HG02763 (cell line): ENCODE measurements at regions not wholly inside any gene's neighbourhood (a gene's known extent, or its start where the extent isn't known, plus 50 kb on each side); places are given as distances from the start of the nearest gene placed in this dataset.

Source experiments
- ATAC-seq: cut with Tn5 transposase; IDR thresholded peaks from one replicate; pipeline ENCODE4 v1.9.1; 2021; ENCODE audit warnings: mild to moderate bottlenecking, moderate library complexity; ENCODE audit not compliant: unreplicated experiment

DNA sequence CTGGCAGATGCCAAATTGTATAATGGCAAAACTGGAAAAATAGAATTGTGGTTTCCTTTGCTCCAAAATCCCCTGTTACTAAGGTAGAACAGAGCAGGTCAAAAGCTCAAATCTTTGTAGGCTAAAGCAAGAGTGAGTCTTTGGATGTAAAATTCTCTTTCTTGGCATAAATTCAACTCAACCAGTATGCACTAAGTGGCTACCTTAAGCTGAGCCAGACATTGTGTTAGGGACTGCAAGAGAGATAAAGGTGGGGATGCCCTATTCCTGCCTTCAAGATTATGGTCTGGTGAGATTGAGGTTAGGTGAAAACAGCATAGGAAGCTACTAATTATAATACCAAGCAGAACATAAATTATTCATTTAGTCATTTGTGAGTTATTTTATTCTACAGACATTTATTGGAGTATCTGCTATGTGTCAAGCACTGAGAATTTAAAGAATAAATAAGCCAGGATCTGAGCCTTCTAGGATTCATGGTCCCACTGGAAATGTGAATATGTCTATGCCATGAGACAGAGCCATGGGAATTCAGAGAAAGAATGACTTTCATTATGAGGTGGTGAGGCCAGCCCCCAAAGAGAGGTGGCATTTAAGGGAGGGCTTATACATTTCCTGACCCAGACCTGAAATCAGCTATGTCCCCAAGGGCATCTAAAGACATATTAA, 198.0 kb upstream of the NCKAP5 start:
- no peak for ATAC-seq

DNA sequence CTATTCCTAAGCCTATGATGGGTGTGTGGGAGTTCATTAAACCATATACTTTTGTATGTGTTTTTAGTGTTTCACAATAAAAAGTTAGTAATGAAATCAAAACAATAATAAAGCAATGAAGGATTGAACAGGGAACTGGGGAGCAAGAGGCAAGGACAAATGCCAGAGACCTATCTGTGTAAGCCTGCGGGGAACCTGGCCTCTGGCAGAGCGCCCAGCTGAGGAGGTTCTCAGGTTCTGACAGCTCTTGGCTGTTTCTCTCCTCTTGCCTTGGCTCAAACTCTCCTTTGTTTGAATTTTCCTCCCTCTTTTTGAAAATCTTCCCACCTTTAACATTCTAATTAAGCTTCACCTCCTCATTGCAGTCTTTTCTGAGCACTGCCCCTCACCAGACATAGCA, 200.0 kb upstream of the NCKAP5 start:
- no peak for ATAC-seq

DNA sequence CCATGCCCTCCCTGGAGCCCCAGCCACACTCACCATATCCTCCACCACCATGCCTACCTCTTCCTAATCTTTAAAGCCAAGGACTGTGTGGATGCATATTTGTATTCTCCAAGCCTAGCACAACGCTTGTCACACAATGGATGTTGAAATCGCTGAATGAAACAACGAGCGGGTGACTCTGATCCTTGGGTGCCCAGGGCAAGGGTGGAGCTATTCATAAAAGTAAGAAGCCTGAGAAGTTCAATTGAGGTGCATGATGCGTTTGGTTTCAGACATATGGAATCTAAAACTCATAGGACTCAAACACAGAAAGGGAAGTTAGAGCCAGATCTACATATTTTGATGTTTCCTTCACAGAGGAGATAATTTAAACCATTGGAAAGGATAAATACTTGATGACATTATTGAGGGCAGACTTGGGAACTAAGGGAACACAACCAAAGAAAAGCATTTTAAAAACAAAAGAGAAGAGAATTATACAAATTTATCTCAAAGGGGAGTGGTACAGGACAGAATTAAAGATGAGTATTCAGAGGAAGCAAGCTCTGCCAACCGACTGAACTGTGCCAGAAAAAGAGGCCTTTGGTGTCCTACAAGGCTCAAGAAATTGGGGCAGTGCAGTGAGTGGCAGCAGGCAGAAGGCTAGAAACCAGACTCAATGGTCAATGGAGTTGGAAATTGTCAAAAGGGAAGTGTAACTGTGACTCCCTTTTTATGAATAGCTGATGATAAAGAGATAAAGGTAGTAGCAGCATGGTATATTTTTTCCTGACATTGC, 200.6 kb upstream of the NCKAP5 start:
- ATAC-seq: no peak

DNA sequence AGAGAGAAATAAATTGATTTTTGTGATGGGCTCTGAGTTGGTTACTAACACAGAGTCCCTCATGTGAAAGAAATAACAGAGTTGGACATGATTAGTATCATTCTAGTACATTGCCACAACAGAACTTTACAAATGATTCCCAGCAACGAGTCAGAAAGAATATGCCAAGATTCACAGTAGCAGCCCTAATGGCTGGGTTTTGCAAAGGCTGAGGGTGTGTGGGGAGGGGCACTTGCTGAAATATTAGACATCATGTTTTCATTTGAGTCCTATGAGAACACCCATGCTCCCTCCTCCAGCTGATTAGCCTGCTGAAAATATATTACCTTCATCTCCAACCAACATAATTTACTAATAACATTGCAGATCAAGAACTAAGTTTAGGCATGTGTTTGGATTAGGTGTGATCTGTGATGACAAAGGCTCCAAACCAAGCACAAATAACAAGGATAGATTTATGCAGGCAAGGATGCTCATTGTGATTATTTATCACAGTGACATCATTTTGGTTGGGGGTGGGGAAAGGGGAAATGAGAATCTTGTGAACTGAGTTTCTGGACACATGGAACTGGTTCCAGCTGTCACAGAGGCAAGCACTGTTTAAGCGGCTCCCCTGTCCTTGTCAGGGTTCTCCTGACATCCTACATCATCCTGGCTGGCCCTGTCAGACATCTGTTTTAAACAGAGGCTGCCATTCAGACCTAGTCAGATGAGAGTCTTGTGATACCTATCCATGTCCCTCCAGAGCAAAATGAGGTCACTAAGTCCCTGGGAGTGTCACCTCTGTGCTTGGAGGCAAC, 205.8 kb upstream of the NCKAP5 start:
- no peak for ATAC-seq

DNA sequence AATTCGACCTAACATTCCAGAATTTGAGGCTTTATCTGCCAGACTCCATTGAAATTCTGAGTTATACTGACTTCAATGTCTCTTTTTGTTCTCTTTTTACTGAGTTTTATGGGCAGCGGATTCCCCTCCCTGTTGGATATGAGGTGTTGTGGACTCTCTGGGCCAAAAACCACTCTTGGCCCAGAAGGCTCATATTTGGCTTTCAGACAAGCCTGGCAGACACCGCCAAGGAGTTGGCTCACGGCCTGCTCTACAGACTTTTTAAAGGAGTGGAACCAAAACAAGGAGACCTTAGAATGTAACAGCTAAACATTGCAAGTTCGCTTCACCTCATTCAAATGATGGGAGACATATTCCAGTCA, 206.4 kb upstream of the NCKAP5 start:
- ATAC-seq: no peak

DNA sequence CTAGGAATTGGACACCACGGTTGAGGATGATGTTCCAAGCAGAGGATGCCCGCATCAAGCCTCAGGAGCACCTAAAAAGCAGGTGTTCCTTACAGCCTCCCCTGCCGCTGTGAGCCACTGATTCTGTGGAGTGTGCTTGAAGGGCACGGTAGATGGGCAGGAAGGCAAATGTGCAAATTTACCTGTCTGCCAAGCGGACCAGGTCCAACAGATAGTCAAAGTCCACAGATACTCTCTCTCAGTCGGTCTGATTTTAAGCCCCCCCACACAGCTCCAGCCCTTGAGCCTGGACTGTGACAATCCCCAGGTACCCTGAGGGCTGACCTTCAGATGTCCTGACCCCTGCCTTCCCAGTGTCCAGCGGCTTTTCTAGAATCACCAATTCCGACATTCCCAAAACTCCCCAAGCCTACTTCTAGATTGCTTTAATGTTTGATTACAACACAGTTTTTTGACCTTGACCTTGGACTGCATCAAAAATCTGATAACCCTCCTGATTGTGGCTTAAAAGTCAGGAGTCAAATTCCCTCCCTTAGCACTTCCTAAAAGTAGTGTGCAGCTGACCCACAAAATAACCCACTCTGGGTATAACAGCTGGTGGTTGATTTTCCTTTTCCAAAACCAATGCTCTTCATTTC, 208.8 kb upstream of the NCKAP5 start:
- ATAC-seq: no peak

DNA sequence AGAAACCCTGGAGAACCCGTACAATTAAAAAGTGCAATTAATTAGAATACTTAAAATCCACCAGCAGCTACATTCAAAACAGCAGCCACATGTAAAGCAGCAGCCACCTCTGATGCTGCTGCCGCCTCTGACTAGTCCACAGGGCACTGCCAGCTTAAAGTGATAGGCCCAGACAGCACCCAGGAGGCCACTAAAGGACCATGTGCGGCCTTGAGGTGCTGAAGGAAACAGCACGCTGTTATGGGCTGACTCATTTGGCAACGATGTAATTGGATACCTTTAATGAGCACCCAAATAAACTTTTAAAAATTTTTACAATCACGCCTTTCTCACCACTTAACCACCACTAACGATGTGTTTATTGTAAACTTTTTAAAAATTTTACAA, 209.3 kb upstream of the NCKAP5 start:
- no peak for ATAC-seq

DNA sequence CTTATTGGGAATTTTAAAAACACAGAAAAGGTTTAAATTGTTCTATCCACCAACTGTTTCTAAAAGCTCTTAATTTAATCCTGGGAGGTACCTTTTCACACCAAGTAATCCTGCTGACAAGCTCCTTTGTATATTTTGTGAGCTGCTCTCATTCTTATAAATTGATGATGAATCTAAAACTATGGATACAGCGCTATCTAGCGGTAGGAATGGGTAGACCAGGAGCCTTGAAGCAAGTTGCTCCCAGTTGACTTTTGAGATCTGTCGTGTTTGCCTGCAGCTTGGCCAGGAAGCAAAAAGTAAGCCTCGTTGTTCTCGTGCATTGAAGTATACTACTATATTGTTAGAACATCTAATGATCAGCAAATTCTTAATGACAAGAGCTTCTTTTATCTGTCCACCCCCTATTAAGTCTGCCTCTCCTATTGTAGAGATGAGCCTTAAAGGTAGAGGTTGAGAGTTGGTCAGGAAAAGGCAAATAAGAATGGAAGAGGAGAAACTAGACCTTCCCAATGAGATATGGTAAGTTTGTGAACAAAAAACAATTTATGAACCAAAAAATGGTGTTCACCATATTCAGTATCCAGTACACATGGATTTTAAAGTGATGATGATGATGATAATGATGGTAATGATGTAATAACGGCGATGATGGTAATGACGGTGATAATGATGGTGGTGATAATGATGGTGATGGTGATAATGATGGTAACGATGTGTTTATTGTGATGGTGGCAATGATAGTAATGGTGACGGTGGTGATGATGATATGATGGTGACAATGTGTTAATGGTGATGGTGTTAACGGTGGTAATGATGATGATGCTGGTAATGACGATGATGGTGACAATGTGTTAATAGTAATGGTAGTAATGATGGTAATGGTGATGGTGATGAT, 212.1 kb upstream of the NCKAP5 start:
- ATAC-seq: no peak

DNA sequence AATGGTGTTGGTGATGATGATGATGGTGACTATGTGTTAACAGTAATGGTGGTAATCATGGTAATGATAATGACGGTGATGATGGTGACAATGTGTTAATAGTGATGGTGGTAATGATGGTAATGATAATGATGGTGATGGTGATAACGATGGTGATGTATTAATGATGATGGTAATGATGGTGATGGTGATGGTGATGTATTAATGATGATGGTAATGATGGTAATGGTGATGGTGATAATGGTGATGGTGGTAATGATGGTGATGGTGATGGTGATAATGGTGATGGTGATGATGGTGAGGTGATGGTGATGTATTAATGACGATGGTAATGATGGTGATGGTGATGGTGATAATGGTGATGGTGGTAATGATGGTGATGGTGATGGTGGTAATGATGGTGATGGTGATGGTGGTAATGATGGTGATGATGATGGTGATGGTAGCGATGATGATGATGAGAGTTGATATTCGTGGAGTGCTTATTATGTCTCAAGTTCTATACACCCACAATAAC, 212.8 kb upstream of the NCKAP5 start:
- no peak for ATAC-seq

DNA sequence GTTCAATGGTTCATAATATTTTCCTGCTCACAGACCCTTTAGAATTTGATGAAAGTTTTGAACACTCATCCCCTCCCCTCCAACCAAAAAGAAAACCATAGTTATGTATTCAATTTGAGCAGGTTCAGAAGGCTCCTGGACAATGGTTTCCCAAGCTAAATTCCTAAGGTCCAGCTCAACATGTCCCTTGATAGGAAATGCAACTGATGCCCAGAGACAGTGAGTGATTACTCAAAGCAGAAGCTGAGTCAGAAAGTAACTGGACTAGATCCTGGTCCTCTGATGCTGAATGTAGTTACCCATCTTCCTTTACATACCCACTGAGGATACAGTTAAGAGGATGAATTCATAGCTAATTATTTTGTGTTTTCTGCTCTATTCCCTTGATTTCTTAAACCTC, 218.9 kb upstream of the NCKAP5 start:
- no peak for ATAC-seq

DNA sequence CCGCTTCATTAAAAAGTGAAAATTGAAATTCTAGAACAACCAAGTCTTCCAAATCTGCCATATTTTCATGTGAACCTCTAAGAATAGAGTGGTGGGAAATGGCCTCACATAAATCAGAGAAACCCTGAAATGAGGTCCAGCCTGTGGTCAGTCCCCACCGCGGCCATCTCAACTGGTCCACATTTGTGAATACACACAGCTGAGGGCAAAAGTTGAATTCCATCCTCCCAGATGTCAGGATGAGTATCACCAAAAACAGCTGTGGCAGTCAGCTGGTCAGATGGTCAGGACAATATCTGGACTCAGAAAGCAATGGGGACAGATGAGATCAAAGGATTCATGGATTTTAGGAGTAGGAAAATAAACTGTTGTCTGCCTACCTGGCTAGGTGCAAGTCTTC, 219.4 kb upstream of the NCKAP5 start:
- no peak for ATAC-seq

DNA sequence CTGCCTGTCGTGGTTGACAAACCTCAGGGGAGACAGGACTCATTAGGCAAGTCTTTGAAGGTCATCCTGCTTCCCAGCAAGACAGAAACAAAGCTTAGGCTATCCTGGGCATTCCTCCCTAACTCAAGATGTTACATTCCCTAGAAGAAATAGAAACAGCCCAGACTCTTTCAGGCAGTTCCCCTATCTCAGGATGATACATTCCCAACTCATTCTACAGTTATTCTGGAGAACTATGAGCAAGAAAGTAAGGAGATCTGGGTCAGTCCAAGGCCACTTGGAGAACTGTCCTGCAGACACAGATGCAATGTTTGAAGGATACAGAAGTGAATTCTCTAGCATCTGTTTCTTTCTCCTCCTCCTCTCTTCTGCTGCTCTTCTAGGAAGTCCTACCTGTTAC, 220.1 kb upstream of the NCKAP5 start:
- ATAC-seq: no peak

DNA sequence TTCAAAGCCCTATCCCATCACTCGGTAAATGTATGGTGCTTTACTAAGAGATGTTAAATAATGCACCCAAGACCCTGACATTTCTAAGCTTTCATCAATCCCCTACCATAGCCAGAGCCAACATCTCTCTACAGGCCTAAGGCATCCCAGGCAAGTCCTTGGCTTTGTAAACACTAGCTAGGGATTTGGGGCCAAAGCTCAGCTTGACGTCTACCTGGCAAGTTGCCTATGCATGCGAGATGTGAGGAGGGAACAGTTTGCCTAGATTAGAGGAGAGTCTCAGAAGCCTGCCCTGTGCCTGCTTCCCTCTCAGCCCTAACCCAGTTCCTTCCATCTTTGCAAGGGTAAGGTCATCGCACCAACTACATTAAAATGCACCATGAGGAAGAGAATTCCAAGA, 221.5 kb upstream of the NCKAP5 start:
- ATAC-seq: no peak

DNA sequence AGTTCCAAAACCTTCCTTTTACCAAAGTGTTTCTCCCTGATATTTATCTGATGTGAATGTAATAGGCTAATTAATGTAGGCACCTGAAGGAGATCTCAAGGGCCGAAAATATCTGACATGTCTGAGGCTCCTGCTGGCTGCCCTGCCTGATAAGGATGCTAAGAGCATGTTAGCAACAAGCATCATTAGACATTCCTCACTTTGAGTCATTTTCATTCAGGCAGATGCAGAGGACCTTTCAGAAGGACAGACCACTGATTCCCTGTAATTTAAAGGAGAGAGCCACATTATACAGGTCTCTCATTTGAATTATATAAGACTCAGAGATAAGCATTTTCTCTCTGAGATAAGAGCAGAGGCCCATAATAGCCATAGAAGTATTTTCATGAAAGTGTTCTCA, 222.4 kb upstream of the NCKAP5 start:
- ATAC-seq: no peak

DNA sequence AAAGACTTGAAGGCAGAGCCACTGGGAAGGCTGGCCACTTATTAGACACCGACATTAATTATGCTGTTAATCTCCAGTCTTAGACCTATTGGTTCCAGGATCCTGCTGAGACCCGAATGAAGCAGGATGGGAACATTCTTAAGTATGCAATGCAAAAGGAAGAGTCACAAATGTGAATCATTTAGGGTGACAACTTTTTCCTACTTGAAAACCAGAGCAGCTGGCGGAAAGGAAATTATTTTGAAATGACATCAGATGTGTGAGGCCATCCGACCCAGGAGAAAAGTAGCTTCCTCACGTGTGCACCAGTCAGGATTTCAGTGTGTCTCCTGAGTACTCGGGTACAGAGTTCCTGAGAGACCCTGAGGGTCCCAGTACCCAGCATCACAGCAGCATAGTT, 222.9 kb upstream of the NCKAP5 start:
- ATAC-seq: no peak

DNA sequence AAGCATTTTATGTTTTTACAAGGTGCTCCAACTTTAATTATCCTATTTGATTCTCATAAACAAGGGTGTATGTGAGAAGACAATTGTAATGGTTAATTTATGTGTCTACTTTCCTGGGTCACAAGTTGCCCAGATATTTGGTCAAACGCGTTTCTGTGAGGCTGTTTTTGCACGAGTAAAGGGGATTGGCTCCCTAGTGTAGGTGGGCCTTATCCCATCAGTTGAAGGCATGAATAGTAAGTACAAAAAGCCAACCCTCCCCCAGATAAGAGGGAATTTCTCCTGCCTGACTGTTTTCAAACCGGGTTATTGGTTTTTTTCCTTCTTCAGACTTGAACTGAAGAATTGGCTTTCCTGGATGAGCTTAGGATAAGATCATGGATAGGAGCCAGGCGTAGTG, 224.0 kb upstream of the NCKAP5 start:
- no peak for ATAC-seq

DNA sequence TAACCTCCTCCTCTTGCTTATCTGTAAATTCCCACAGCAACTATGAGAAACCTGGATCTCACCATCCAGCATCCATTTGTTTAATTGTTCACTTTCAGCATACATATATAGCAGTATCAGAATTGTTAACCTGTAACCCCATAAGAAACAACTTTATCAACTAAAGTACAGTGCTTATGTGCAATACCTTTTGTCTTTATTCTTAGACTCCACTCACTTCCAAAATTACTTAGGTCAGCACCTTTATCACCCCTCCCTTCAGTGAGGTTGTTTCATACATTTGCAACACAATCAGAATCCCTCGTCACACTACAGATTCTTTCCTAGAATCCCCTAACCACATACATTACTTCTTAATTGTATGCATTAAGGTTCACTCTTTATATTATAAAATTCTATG, 225.9 kb upstream of the NCKAP5 start:
- ATAC-seq: no peak

DNA sequence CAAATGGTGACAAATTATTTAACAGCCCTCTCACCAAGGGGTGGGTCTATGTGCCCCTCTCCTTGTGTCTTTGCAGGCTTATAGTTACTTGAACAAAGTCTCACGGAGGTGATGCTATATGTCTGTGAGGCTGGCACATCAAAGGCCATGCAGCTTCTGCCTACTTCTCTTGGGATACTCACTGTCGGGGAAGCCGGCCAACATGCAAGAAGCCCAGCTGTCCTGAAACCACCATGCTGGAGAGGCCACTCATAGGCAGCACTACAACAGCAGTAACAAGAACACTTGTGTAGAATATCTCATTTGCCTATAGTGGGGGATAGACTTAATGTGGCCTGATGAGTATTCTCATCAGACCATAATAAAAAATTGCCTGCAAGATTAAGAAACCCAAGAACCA, 233.7 kb upstream of the NCKAP5 start:
- no peak for ATAC-seq

DNA sequence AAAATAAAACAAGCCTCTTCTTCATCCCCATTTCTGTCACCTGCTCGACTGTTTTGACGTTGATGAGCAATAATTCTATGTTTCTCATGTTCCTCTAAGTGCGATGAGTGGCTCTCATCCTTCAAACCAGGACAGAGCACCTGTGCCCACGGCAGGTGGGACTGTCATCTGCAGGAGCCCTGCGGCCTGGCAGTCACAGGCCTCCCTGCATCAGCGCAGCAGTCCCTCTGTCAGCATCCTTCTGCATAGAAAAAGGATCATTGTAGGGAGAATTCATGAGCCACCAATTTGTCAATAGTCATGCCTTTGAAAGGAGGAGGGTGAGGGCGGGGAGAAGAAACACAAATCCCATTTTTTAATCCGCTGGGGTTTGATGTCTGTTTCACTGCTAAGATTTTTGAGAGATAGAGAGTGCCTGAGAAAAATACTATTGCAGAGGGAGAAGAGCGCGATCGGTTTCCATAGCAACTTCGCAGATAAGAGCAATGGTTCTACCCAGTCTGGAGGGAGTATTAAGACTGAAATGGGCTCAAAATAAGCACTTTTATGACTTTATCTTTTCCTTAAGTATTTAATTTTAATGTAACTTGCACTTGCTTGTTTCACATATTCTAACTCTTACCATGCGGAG, 234.3 kb upstream of the NCKAP5 start:
- ATAC-seq: no peak

DNA sequence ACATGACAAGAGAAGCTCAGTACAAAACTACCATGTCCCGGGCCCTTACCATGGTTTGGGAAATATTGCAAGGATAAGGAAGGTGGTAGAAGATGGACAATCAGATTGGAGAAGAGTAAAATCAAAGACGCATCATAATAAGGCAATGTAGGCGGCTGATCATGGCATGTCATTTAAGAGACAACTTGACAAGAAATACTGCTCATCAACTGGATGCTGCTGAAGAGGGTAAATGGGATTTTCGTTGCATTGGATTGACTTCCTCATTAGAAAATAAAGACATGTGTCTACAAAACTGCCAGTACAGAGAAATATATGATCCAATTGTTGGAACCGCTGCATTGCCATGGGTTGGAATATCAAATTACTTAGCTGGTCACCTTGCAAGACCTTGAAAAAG, 238.3 kb upstream of the NCKAP5 start:
- no peak for ATAC-seq
